Neuronal stem cell (in vitro differentiated cells): ENCODE measurements at regions not wholly inside any gene's neighbourhood (a gene's known extent, or its start where the extent isn't known, plus 50 kb on each side); places are given as distances from the start of the nearest gene placed in this dataset.
"Not testable (repeated sequence)": the region's sequence is repeated elsewhere in the genome, so short reads cannot be mapped to it uniquely, and the experiment has no call there.

Source experiments
- DNase-seq: peaks from one replicate; pipeline ENCODE4 v3.0.0-alpha.2; 2013; ENCODE audit warnings: low spot score
- H2AFZ ChIP-seq: one replicate; pipeline ENCODE4 v1.6.1; 2013; ENCODE audit warnings: mild to moderate bottlenecking, low read length, inconsistent platforms
- H2AK5ac ChIP-seq: 2 replicates; pipeline ENCODE4 v1.6.1; 2013; ENCODE audit warnings: low read depth, mild to moderate bottlenecking, inconsistent platforms, low read length, moderate library complexity, mixed read lengths
- H2BK120ac ChIP-seq: 2 replicates; pipeline ENCODE4 v1.6.1; 2013; ENCODE audit warnings: low read depth, mild to moderate bottlenecking, inconsistent platforms, low read length, moderate library complexity, mixed read lengths
- H2BK12ac ChIP-seq: one replicate; pipeline ENCODE4 v1.6.1; 2013; ENCODE audit warnings: low read length, inconsistent platforms
- H2BK15ac ChIP-seq: 2 replicates; pipeline ENCODE4 v1.6.1; 2013; ENCODE audit warnings: mild to moderate bottlenecking, low read length, inconsistent platforms, mixed read lengths
- H2BK5ac ChIP-seq: one replicate; pipeline ENCODE4 v1.6.1; 2013; ENCODE audit warnings: inconsistent platforms, mild to moderate bottlenecking, low read length, moderate library complexity
- H3K14ac ChIP-seq: one replicate; pipeline ENCODE4 v1.6.1; 2013; ENCODE audit warnings: low read length, inconsistent platforms
- H3K18ac ChIP-seq: 2 replicates; pipeline ENCODE4 v1.6.1; 2013; ENCODE audit warnings: low read length, inconsistent platforms
- H3K23ac ChIP-seq: 2 replicates; pipeline ENCODE4 v1.6.1; 2013; ENCODE audit warnings: low read depth, mild to moderate bottlenecking, mixed read lengths, low read length, inconsistent platforms; ENCODE audit not compliant: poor library complexity
- H3K27ac ChIP-seq: replicated peaks from 3 replicates; pipeline ENCODE4 v1.5.1; 2013; ENCODE audit warnings: low read length, inconsistent platforms
- H3K27me3 ChIP-seq, 3 experiments: 2 replicates each; pipeline ENCODE4 v1.6.1; 2013; ENCODE audit warnings: low read length in 3 of 3, mild to moderate bottlenecking in 2 of 3, inconsistent platforms in 1 of 3, low read depth in 1 of 3, mixed read lengths in 1 of 3, moderate library complexity in 1 of 3; ENCODE audit not compliant: control insufficient read depth in 3 of 3, insufficient read depth in 3 of 3
- H3K36me3 ChIP-seq, 2 donors: replicated peaks in 1 of 2; 2 replicates each; pipeline ENCODE4 v1.6.1; 2013; ENCODE audit warnings: low read length in 2 of 2; ENCODE audit not compliant: control insufficient read depth in 2 of 2, insufficient read depth in 2 of 2
- H3K4ac ChIP-seq: 2 replicates; pipeline ENCODE4 v1.6.1; 2013; ENCODE audit warnings: inconsistent platforms, mild to moderate bottlenecking, low read length, moderate library complexity
- H3K4me1 ChIP-seq, 2 donors: 1 replicate in 1 of 2; 2 replicates in 1 of 2; pipeline ENCODE4 v1.6.1; 2013; ENCODE audit warnings: low read length in 2 of 2, low read depth in 1 of 2; ENCODE audit not compliant: control insufficient read depth in 2 of 2, insufficient read depth in 1 of 2
- H3K4me2 ChIP-seq: one replicate; pipeline ENCODE4 v1.6.1; 2013; ENCODE audit warnings: mild to moderate bottlenecking, low read length, inconsistent platforms; ENCODE audit not compliant: insufficient read depth, poor library complexity, severe bottlenecking
- H3K4me3 ChIP-seq, 2 donors: 2 replicates each; pipeline ENCODE4 v1.5.1; 2013; ENCODE audit warnings: low read length in 2 of 2, mild to moderate bottlenecking in 2 of 2, inconsistent platforms in 1 of 2, moderate library complexity in 1 of 2
- H3K79me1 ChIP-seq: one replicate; pipeline ENCODE4 v1.6.1; 2013; ENCODE audit warnings: low read depth, mild to moderate bottlenecking, inconsistent platforms, low read length, moderate library complexity
- H3K9ac ChIP-seq: one replicate; pipeline ENCODE4 v1.6.1; 2013; ENCODE audit warnings: mild to moderate bottlenecking, low read depth, low read length, inconsistent platforms; ENCODE audit not compliant: poor library complexity
- H3K9me3 ChIP-seq, 2 donors: replicated peaks in 1 of 2; 2 replicates each; pipeline versions ENCODE3 to v1.6.1; 2013; ENCODE audit warnings: low read length in 2 of 2, mild to moderate bottlenecking in 2 of 2, inconsistent platforms in 1 of 2, low read depth in 1 of 2, mixed read lengths in 1 of 2, moderate library complexity in 1 of 2; ENCODE audit not compliant: control insufficient read depth in 2 of 2, insufficient read depth in 1 of 2
- H4K8ac ChIP-seq: one replicate; pipeline ENCODE4 v1.6.1; 2013; ENCODE audit warnings: low read depth, mild to moderate bottlenecking, inconsistent platforms, low read length, moderate library complexity
- H4K91ac ChIP-seq: one replicate; pipeline ENCODE4 v1.6.1; 2013; ENCODE audit warnings: low read length, low read depth, mild to moderate bottlenecking, inconsistent platforms; ENCODE audit not compliant: poor library complexity
- whole genome bisulfite sequencing, 2 donors: extraction: QIAGEN DNeasy Blood & Tissue Kit; methylation state at CpG; one replicate each; pipeline ENCODE4 v1.1.7; 2013; ENCODE audit warnings: missing lambda C conversion rate in 2 of 2, mixed read lengths in 1 of 2; ENCODE audit not compliant: insufficient read length in 2 of 2, insufficient replicate concordance in 1 of 2; ENCODE audit errors: extremely low coverage in 2 of 2; 5-methylcytosine and 5-hydroxymethylcytosine counted together

- H3K4me1 ChIP-seq, H3K4me2 ChIP-seq, DNase-seq, H4K91ac ChIP-seq, H3K4me3 ChIP-seq, H2BK120ac ChIP-seq, H3K36me3 ChIP-seq, H2BK12ac ChIP-seq, H3K9me3 ChIP-seq, H2AFZ ChIP-seq, H4K8ac ChIP-seq, H3K14ac ChIP-seq, H3K18ac ChIP-seq, H3K79me1 ChIP-seq, H3K23ac ChIP-seq, H3K9ac ChIP-seq, H2BK5ac ChIP-seq, H3K27me3 ChIP-seq, H3K4ac ChIP-seq, H3K27ac ChIP-seq, H2AK5ac ChIP-seq, H2BK15ac ChIP-seq: not testable (repeated sequence)
- no CpG with 5 or more reads among the region's 5 CpGs for WGBS, 2 donors
Observed at GRCh38 chr15:20232457-20232856, 309.1 kb downstream of the GOLGA6L6 start.

- not testable (repeated sequence) for H3K79me1 ChIP-seq, H3K27me3 ChIP-seq, H4K8ac ChIP-seq, H3K4ac ChIP-seq, H2BK12ac ChIP-seq, H3K4me1 ChIP-seq, H3K9ac ChIP-seq, H2BK15ac ChIP-seq, H4K91ac ChIP-seq, H2BK120ac ChIP-seq, H2BK5ac ChIP-seq, H3K9me3 ChIP-seq, H2AK5ac ChIP-seq, H3K18ac ChIP-seq, H3K36me3 ChIP-seq, H3K4me2 ChIP-seq, H3K4me3 ChIP-seq, H3K27ac ChIP-seq, H3K14ac ChIP-seq, DNase-seq, H3K23ac ChIP-seq, H2AFZ ChIP-seq
- WGBS, 2 donors = no CpG with 5 or more reads among the region's 3 CpGs
Observed at GRCh38 chr15:20230656-20231055, 310.9 kb downstream of the GOLGA6L6 start.

GRCh38 chr15:20228791-20229190 lies 312.8 kb downstream of the GOLGA6L6 start:
- not testable (repeated sequence) for H3K36me3 ChIP-seq, H2BK120ac ChIP-seq, H3K23ac ChIP-seq, H2AK5ac ChIP-seq, H3K4ac ChIP-seq, H2BK12ac ChIP-seq, H3K4me1 ChIP-seq, H3K18ac ChIP-seq, H2BK5ac ChIP-seq, H3K27me3 ChIP-seq, H3K79me1 ChIP-seq, H3K9ac ChIP-seq, H4K8ac ChIP-seq, H2AFZ ChIP-seq, H3K4me2 ChIP-seq, H3K4me3 ChIP-seq, DNase-seq, H3K27ac ChIP-seq, H4K91ac ChIP-seq, H3K14ac ChIP-seq, H3K9me3 ChIP-seq, H2BK15ac ChIP-seq
- no CpG with 5 or more reads among the region's 8 CpGs for WGBS, 2 donors

GRCh38 chr15:20227119-20227853 lies 314.3 kb downstream of the GOLGA6L6 start:
- no CpG with 5 or more reads among the region's 1 CpG for WGBS, 2 donors
- not testable (repeated sequence) for H2BK5ac ChIP-seq, DNase-seq

More at GRCh38 chr15:20227119-20227853, 314.3 kb downstream of the GOLGA6L6 start:
- not testable (repeated sequence) for H3K4ac ChIP-seq, H4K91ac ChIP-seq, H3K14ac ChIP-seq, H3K9me3 ChIP-seq, H3K4me3 ChIP-seq, H2AK5ac ChIP-seq, H3K9ac ChIP-seq, H3K79me1 ChIP-seq, H2BK12ac ChIP-seq, H3K23ac ChIP-seq, H2AFZ ChIP-seq, H2BK15ac ChIP-seq, H3K4me1 ChIP-seq, H4K8ac ChIP-seq, H3K4me2 ChIP-seq, H3K27me3 ChIP-seq, H3K27ac ChIP-seq, H3K18ac ChIP-seq, H3K36me3 ChIP-seq, H2BK120ac ChIP-seq
